Heart right ventricle (tissue), 16 donors: ENCODE measurements at regions not wholly inside any gene's neighbourhood (a gene's known extent, or its start where the extent isn't known, plus 50 kb on each side); places are given as distances from the start of the nearest gene placed in this dataset.

Source experiments
- ATAC-seq, 8 donors: fragments of 200-7000 bp; cut with Tn5 transposase; one replicate each; pipeline ENCODE4 v1.9.1; 2020; ENCODE audit warnings: mild to moderate bottlenecking in 8 of 8, moderate library complexity in 8 of 8, moderate number of reproducible peaks in 1 of 8
- DNase-seq, 2 donors: peaks; one replicate each; pipeline ENCODE4 v3.0.0-alpha.2; 2020
- H3K27ac ChIP-seq, 10 donors: fragments of 200-600 bp; sonication (generic) in 2 of 10; one replicate each; pipeline versions ENCODE4 v1.5.0 to v1.8.0; 2020 to 2022; ENCODE audit warnings: mild to moderate bottlenecking in 3 of 10
- H3K27me3 ChIP-seq, 7 donors: fragments of 200-600 bp; one replicate each; pipeline ENCODE4 v1.8.0; 2021 to 2022; ENCODE audit warnings: mild to moderate bottlenecking in 2 of 7
- H3K36me3 ChIP-seq, 9 donors: fragments of 200-600 bp; sonication (generic) in 1 of 9; one replicate each; pipeline versions ENCODE4 v1.5.0 to v1.8.0; 2020 to 2022; ENCODE audit warnings: mild to moderate bottlenecking in 2 of 9
- H3K4me1 ChIP-seq, 9 donors: fragments of 200-600 bp; sonication (generic) in 1 of 9; one replicate each; pipeline versions ENCODE4 v1.5.0 to v1.8.0; 2020 to 2022; ENCODE audit warnings: mild to moderate bottlenecking in 4 of 9
- H3K4me3 ChIP-seq, 10 donors: fragments of 200-600 bp; sonication (generic) in 2 of 10; one replicate each; pipeline versions ENCODE4 v1.5.0 to v1.8.0; 2020 to 2022; ENCODE audit warnings: mild to moderate bottlenecking in 7 of 10, moderate library complexity in 2 of 10
- H3K9me3 ChIP-seq, 11 donors: fragments of 200-600 bp in 10 of 11; sonication (generic) in 2 of 11; one replicate each; pipeline versions ENCODE4 v1.5.0 to v1.8.0; 2013 to 2022; ENCODE audit warnings: mild to moderate bottlenecking in 2 of 11, control low read depth in 1 of 11, moderate library complexity in 1 of 11
- WGBS, 2 donors: extraction: QIAGEN DNeasy Blood & Tissue Kit; methylation state at CpG; one replicate each; pipeline ENCODE4 v1.1.7; 2013; ENCODE audit warnings: inconsistent platforms in 1 of 2; 5-methylcytosine and 5-hydroxymethylcytosine counted together
- intact Hi-C, 10 donors: fragments of 100-400 bp; cut with DNase I; formaldehyde crosslinking; loops; one replicate each; pipeline versions ENCODE4 v1.11.1 to v1.14.2; 2022
- TF ChIP-seq, protein P1 (sequence below), 9 donors: fragments of 200-600 bp; sonication (generic) in 2 of 9; IDR thresholded peaks; one replicate each; pipeline versions ENCODE4 v1.5.0 to v1.8.0; 2021 to 2022; ENCODE audit warnings: antibody characterized with exemption in 9 of 9, mild to moderate bottlenecking in 5 of 9, moderate library complexity in 1 of 9
- donor health status: Arrhythmogenic right ventricular cardiomyopathy.
- donor health status: ischemic (EF 13 %, LVEDD 7.1; RV severe dilation, severe dysfunction).
- donor health status: healthy with polysubstance abuse.
- donor health status: DM: no; HTN: yes; CAD: no.
- donor health status: DM: no; HTN: no; CAD: no.
- donor health status: ischemic (EF 25% LVEDD 6.9; RV normal size, moderate dysfunction).
- donor health status: ischemic (EF 25% LVEDD 5.7; RV mildly dilated, moderate dysfunction).
- donor health status: healthy.
- donor health status: DM: yes; HTN: yes; CAD: no.
- donor health status: Ischemic cardiomyopathy.
- donor health status: ischemic (EF 35%, LVEDD 5.7; RV mildly dilated, moderate dysfunction).
- donor health status: nonischemic (EF 11% LVEDD 7.7; RV severe dilation, severe dysfunction).
- donor health status: DM: yes; HTN: yes; CAD: no.
- donor health status: PGD.
- donor health status: ischemic (EF 29% LVEDD 5.4; RV normal size, mild dysfunction).
- donor health status: nonischemic (EF 23%, LVEDD 6.1; RV moderate dilation, normal function).

- no peak for ATAC-seq
- H3K27me3 ChIP-seq = no peaks in the 10 kb centered on the region
- 2 to 3% methylated on average over 1 of the region's 1 CpG for WGBS, 2 donors
- no peak overlapping the region for H3K27ac ChIP-seq
- no peaks in the 10 kb centered on the region for H3K4me1 ChIP-seq
- no peaks in the 10 kb centered on the region for H3K9me3 ChIP-seq
- intact Hi-C loops = no loop called here
- TF ChIP-seq, protein P1, sequence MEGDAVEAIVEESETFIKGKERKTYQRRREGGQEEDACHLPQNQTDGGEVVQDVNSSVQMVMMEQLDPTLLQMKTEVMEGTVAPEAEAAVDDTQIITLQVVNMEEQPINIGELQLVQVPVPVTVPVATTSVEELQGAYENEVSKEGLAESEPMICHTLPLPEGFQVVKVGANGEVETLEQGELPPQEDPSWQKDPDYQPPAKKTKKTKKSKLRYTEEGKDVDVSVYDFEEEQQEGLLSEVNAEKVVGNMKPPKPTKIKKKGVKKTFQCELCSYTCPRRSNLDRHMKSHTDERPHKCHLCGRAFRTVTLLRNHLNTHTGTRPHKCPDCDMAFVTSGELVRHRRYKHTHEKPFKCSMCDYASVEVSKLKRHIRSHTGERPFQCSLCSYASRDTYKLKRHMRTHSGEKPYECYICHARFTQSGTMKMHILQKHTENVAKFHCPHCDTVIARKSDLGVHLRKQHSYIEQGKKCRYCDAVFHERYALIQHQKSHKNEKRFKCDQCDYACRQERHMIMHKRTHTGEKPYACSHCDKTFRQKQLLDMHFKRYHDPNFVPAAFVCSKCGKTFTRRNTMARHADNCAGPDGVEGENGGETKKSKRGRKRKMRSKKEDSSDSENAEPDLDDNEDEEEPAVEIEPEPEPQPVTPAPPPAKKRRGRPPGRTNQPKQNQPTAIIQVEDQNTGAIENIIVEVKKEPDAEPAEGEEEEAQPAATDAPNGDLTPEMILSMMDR (IDR thresholded peaks at IDR 0.05) = peak in 5 of 9 donors; percentile 6 to 50 (median 13)
- H3K36me3 ChIP-seq = no peaks in the 10 kb centered on the region
- H3K4me3 ChIP-seq = no peak overlapping the region
- no peak for DNase-seq
Measured at GRCh38 chr2:185208261-185208660, 530.3 kb upstream of the FSIP2 start.

GRCh38 chr2:185215497-185215896 is 523.1 kb upstream of the FSIP2 start:
- ATAC-seq (no peak), DNase-seq (no peak)
- TF ChIP-seq, protein P1 (IDR thresholded peaks at IDR 0.05) = no peak
- Histone ChIP-seq H3K36me3 (no peaks in the 10 kb centered on the region), H3K4me3 (no peak overlapping the region), H3K9me3 (no peaks in the 10 kb centered on the region), H3K4me1 (no peaks in the 10 kb centered on the region), H3K27ac (no peak overlapping the region), H3K27me3 (no peaks in the 10 kb centered on the region)
- WGBS, 2 donors = 45 to 56% methylated on average over 3 of the region's 3 CpGs
- intact Hi-C loops = no loop called here

- TF ChIP-seq, protein P1 (IDR thresholded peaks at IDR 0.05) = no peak
- Histone ChIP-seq H3K36me3 (no peaks in the 10 kb centered on the region), H3K4me1 (no peaks in the 10 kb centered on the region), H3K27ac (no peak overlapping the region), H3K4me3 (no peak overlapping the region), H3K9me3 (no peaks in the 10 kb centered on the region), H3K27me3 (no peaks in the 10 kb centered on the region)
- intact Hi-C loops = no loop called here
- 63 to 64% methylated on average over 3 of the region's 3 CpGs for WGBS, 2 donors
- ATAC-seq = no peak
- no peak for DNase-seq
Measured at GRCh38 chr2:185219981-185220380, 518.6 kb upstream of the FSIP2 start.

DNA sequence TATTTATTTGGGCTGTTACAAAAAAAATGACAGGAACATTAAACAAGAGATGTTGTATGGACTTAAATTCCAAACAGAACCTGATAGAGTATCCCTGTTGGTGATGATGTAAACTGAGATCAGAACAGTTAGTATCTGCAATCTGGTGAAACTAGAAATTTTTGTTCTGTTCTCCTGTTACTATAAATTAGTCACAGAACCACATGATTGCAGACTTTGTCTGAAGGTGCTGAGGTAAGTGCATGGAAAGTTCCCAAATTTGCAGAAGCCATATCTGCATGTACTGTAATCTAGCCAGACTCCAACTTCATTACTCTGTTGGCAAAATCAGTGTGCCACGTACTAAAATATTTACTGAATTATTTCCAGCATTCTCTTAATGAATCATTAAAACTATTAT is 516.3 kb upstream of the FSIP2 start:
- no peak overlapping the region for H3K4me3 ChIP-seq
- no peak for DNase-seq
- 76 to 88% methylated on average over 1 of the region's 1 CpG for WGBS, 2 donors
- no peak for ATAC-seq
- no peak overlapping the region for H3K27ac ChIP-seq
- H3K27me3 ChIP-seq = no peaks in the 10 kb centered on the region
- H3K36me3 ChIP-seq = no peaks in the 10 kb centered on the region
- peaks cover 0 to 9% (median 0%) of the 10 kb centered on the region in 11 donors for H3K9me3 ChIP-seq
- TF ChIP-seq, protein P1 (IDR thresholded peaks at IDR 0.05) = no peak
- H3K4me1 ChIP-seq = no peaks in the 10 kb centered on the region
- intact Hi-C loops = no loop called here
